ENCODE measurements at regions not wholly inside any gene's neighbourhood (a gene's known extent, or its start where the extent isn't known, plus 50 kb on each side); places are given as distances from the start of the nearest gene placed in this dataset.

GRCh38 chr4:110424144-110424543 is 51.8 kb upstream of the ENPEP start:
- TF ChIP-seq POLR2AphosphoS5 (IDR thresholded peaks at IDR 0.05; ENCODE audit: low read depth, low read length) (no peak), FOXP2 (optimal IDR thresholded peaks at IDR 0.05; ENCODE audit: borderline replicate concordance, extremely low read depth, extremely low read length, insufficient read depth) (no peak), TAF1 (IDR thresholded peaks at IDR 0.05; ENCODE audit: borderline replicate concordance, insufficient read depth, low read length) (no peak), SIN3A (IDR thresholded peaks at IDR 0.05; ENCODE audit: borderline replicate concordance, insufficient read depth, low read length) (no peak), REST (IDR thresholded peaks at IDR 0.05; ENCODE audit: insufficient read depth in 1 of 2, low read depth in 2 of 2, low read length in 2 of 2) (no peak)

GRCh38 chr4:110418641-110419040 is 57.3 kb upstream of the ENPEP start:
- TF ChIP-seq REST (IDR thresholded peaks at IDR 0.05; ENCODE audit: insufficient read depth in 1 of 2, low read depth in 2 of 2, low read length in 2 of 2) (no peak), TAF1 (IDR thresholded peaks at IDR 0.05; ENCODE audit: borderline replicate concordance, insufficient read depth, low read length) (no peak), FOXP2 (optimal IDR thresholded peaks at IDR 0.05; ENCODE audit: borderline replicate concordance, extremely low read depth, extremely low read length, insufficient read depth) (no peak), SIN3A (IDR thresholded peaks at IDR 0.05; ENCODE audit: borderline replicate concordance, insufficient read depth, low read length) (no peak), POLR2AphosphoS5 (IDR thresholded peaks at IDR 0.05; ENCODE audit: low read depth, low read length) (no peak)

GRCh38 chr4:110417136-110417535 is 58.8 kb upstream of the ENPEP start:
- TF ChIP-seq FOXP2 (optimal IDR thresholded peaks at IDR 0.05; ENCODE audit: borderline replicate concordance, extremely low read depth, extremely low read length, insufficient read depth) (no peak), SIN3A (IDR thresholded peaks at IDR 0.05; ENCODE audit: borderline replicate concordance, insufficient read depth, low read length) (no peak), REST (IDR thresholded peaks at IDR 0.05; ENCODE audit: insufficient read depth in 1 of 2, low read depth in 2 of 2, low read length in 2 of 2) (no peak), TAF1 (IDR thresholded peaks at IDR 0.05; ENCODE audit: borderline replicate concordance, insufficient read depth, low read length) (no peak), POLR2AphosphoS5 (IDR thresholded peaks at IDR 0.05; ENCODE audit: low read depth, low read length) (no peak)

- TF ChIP-seq POLR2AphosphoS5 (IDR thresholded peaks at IDR 0.05; ENCODE audit: low read depth, low read length) (no peak), REST (IDR thresholded peaks at IDR 0.05; ENCODE audit: insufficient read depth in 1 of 2, low read depth in 2 of 2, low read length in 2 of 2) (no peak), SIN3A (IDR thresholded peaks at IDR 0.05; ENCODE audit: borderline replicate concordance, insufficient read depth, low read length) (no peak), TAF1 (IDR thresholded peaks at IDR 0.05; ENCODE audit: borderline replicate concordance, insufficient read depth, low read length) (no peak), FOXP2 (optimal IDR thresholded peaks at IDR 0.05; ENCODE audit: borderline replicate concordance, extremely low read depth, extremely low read length, insufficient read depth) (no peak)
These were observed 60.5 kb upstream of the ENPEP start for GRCh38 chr4:110415478-110415877.

- TF ChIP-seq REST (IDR thresholded peaks at IDR 0.05; ENCODE audit: insufficient read depth in 1 of 2, low read depth in 2 of 2, low read length in 2 of 2): no peak
- TF ChIP-seq TAF1 (IDR thresholded peaks at IDR 0.05; ENCODE audit: borderline replicate concordance, insufficient read depth, low read length): no peak
- TF ChIP-seq POLR2AphosphoS5 (IDR thresholded peaks at IDR 0.05; ENCODE audit: low read depth, low read length): no peak
- no peak for TF ChIP-seq SIN3A (IDR thresholded peaks at IDR 0.05; ENCODE audit: borderline replicate concordance, insufficient read depth, low read length)
- no peak for TF ChIP-seq FOXP2 (optimal IDR thresholded peaks at IDR 0.05; ENCODE audit: borderline replicate concordance, extremely low read depth, extremely low read length, insufficient read depth)
These were observed 60.9 kb upstream of the ENPEP start for GRCh38 chr4:110415041-110415440.

Measured in PFSK-1 (cell line).